ENCODE measurements at regions not wholly inside any gene's neighbourhood (a gene's known extent, or its start where the extent isn't known, plus 50 kb on each side); places are given as distances from the start of the nearest gene placed in this dataset.
"Not testable (repeated sequence)": the region's sequence is repeated elsewhere in the genome, so short reads cannot be mapped to it uniquely, and the experiment has no call there.

DNA sequence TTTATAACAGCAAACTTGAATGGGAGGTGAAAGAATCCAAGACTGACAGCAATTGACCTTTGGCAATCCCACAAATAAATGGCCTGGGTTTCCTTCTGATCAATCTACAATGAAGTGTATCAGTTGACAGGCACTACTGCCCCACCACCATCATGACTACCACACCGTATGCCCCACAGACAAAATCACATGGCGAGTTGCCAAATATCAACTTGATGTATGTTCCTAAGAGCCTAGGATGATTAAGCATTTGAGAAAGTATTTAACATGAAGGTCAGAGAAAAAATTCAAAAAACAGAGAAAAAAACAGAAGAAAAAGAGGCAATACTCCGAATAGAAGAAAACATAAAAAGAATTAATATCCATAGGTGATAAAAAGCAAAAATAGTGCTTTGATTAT is 215.9 kb upstream of the STAC start:
- ATAC-seq = no peak
- no peak for DNase-seq (ENCODE audit: missing footprints)
- intact Hi-C loops (cut with DNase I) = no loop called here

DNA sequence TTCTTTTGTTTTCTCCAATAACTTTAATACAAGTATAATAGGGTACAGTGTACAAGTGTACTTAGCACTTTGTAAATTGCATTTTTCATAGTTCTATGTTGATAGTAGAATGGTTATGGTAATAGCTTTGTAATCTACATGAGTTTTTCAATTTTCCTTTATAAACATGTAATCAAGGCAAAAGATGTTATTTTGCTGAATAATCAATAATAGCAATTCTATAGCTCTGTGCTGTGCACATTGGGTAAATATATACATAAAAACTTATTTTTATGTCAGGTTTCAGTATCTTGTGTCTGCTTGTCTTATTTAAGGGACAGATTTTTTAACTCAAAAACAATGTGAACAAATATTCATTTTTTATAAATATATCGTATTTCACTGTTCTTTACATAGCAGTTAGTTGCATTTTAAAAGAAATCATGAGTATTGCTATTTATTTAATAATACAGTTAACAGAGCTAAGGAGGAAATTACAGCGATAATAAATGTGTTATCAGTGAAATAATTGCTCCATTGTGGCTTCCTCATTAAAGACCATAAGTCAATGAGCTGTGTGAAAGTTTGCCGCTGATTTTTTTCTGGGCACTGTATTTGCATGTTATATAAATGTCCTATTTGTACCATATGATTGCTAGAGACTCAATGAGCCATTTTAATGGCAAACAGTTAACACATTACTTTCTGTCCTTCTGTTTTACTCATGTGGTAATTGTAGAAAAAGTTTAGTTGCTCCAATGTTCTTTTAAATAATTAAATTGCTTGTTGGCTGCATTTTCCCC is 214.6 kb upstream of the STAC start:
- no peak for ATAC-seq
- intact Hi-C loops (cut with DNase I) = no loop called here
- DNase-seq (ENCODE audit: missing footprints) = no peak

DNA sequence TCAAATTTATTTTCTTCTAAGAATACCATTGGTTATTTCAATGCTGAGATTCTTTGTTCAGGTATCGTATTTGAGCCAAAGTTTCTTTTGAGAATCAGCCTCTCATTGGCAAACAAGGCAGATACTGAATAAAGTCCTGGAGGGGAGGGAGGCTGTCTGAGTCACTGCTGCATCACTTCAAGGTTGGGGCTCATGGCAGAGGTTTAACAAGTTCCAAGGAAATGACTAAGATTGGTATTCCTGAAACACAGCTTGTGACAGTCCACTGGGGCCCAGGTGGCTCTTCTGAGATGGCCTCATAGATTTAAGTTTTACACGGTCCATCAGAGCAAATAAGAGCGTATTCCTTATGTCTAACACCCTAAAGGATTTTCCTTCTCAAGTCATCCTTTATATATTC is 213.8 kb upstream of the STAC start:
- DNase-seq (ENCODE audit: missing footprints) = no peak
- intact Hi-C loops (cut with DNase I) = no loop called here
- no peak for ATAC-seq

DNA sequence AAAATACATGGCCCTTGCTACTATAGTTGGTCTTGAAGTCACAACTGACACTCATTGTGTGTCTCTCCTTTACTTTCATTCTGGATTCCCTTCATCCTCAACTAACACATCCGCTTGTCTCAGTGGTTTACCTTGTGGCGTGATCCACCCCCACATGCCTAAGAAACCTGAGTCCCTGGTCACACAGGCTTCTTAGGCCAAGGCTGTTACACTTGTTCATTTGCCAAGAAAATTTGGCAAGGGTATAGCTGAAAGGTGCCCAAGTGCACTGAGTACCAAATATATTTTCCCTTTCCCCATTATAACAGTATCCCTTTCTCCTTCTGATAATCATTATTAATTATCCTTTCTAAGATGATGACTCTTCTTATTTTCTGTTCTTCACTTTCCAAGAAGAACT is 207.6 kb upstream of the STAC start:
- intact Hi-C loops (cut with DNase I) = no loop called here
- ATAC-seq (no peak), DNase-seq (ENCODE audit: missing footprints) (no peak)

DNA sequence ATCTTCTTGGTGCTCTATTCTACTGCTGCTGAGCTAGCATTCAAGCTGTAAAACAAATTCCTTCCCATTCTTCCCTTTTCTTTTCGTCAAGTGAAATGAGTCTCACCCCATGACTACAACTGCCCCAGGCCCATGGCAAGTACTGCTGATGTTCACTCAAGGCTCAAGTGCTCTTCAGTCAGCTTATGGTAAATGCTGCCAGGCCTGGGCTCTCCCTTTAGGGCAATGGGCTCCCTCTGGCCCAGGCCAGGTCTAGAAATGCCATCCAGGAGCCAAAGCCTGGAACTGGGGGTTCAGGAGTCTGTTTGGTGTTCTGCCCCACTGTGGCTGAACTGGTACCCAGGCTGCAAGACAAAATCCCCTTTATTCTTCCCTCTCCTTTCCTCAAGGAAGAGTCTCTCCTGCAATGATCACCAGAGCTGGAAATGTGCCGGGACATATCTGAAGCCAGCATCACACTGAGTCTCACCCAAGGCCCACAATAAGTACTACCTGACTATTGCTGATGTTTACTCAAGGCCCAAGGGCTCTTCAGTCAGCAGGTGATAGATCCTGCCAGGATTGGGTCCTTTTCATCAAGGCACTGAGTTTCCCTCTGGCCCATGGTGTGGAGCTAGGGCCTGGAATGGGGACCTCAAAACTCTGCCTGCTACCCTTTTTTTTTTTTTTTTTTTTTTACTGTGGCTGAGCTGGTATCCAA is 205.0 kb upstream of the STAC start:
- intact Hi-C loops (cut with DNase I) = no loop called here
- DNase-seq (ENCODE audit: missing footprints) (no peak), ATAC-seq (no peak)

DNA sequence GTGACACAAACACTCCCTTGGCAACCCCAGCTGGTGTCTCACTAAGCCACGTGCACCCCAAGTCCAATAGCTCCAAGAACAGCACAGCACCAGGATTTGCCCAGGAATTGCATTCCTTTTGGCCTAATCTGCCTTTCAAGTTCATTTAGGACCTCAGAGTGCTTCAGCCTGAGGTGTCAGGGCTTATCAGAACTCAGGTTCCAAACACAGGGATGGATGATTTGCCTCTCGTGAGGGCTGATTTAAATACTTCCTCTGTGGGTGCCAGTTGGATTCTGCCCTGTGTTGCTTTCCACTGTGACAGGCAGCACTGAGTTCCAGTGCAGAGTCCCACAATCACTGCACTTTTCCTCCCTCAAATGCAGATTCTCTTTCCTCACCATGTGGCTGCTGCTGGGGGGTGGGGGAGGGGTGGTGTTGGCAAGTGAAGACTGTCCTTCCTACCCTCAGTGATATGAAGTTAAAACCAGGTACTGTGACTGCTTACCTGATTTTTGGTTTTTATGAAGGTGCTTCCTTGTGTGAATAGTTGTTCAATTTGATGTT is 204.3 kb upstream of the STAC start:
- DNase-seq (ENCODE audit: missing footprints) (no peak), ATAC-seq (no peak)
- intact Hi-C loops (cut with DNase I) = no loop called here

DNA sequence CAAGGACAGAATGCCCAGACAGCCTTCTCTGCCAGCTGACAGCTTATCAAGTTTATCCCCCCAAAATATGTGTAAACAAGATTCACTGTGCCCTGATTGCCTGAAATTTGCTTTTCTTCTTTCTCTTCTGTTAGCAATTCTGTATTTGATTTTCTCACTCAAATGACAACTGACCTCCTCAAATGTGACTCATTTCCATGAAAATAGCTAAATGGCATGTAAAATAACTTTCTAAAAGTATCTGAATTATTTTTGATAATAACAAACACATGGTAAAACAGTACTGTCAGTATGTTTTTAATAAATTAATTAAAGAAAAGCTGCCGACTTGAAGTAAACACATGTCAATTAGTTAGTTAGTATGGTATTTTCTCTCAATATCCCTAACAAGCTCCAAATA is 202.3 kb upstream of the STAC start:
- no peak for DNase-seq (ENCODE audit: missing footprints)
- intact Hi-C loops (cut with DNase I) = no loop called here
- ATAC-seq = no peak

DNA sequence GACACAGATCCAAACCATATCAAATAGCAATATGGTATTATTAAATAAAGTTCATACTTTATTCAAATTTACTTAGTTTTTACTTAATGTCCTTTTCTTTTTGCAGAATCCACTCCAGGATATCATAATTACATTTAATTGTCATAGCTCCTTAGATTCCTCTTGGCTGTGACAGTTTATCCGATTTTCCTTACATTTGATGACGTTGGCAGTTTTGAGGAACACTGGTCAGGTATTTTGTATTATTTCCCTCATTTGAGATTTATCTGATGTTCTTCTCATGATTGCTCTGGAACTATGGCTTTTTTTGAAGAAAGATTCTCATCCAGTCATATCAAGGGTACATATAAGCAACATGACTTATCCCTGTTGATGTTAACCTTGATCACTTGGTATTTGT is 198.3 kb upstream of the STAC start:
- no peak for DNase-seq (ENCODE audit: missing footprints)
- no peak for ATAC-seq
- intact Hi-C loops (cut with DNase I) = no loop called here

DNA sequence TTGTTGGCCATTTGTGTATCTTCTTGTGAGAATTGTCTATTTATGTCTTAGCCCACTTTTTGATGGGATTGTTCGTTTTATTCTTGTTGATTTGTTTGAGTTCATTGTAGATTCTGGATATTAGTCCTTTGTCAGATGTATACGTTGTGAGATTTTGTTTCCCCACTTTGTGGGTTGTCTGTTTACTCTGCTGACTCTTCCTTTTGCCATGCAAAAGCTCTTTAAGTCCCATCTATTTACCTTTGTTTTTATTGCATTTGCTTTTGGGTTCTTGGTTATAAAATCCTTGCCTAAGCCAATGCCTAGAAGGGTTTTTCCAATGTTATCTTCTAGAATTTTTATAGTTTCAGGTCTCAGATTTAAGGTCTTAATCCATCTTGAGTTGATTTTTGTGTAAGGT is 193.1 kb upstream of the STAC start:
- intact Hi-C loops (cut with DNase I); DNase-seq (ENCODE audit: missing footprints); ATAC-seq: not testable (repeated sequence)

DNA sequence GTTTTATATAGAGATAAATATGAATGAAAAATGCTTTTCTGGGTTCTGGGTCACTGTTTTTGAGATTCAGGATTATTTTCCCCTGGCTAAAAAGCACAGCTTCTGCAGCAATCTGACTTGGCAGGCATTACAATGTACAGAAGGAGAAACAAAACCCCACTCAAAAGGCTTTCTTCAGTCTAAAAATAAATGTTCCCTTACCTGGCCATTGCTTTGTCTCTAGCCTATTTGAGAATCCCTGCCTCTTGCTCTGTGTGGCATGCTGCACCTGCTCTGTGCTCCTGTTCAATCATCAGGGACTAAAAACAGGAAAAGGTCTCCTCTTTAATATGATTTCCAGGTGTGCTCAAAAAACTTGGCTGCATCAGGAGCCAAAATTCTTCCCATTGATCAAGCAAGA is 187.4 kb upstream of the STAC start:
- DNase-seq (ENCODE audit: missing footprints) (no peak), ATAC-seq (no peak)
- intact Hi-C loops (cut with DNase I) = no loop called here

DNA sequence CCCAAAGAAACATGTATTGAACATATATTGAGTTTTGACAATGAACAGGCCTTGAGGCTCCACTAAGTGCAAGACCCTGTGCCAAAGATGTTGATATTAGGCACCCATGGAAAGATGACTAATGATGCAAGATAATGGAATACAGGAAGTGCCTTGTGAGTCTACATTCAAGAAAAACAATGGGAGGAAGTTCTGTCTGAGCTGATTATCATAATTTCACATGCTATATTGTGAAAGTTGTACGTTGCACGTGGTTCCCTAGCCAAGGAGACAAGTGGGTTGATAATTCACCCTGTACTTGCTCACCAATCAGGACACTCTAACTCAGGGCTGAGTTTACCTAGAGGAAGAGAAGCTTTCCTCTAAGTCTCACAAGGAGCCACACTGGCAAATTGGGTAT is 186.9 kb upstream of the STAC start:
- intact Hi-C loops (cut with DNase I) = no loop called here
- DNase-seq (ENCODE audit: missing footprints) (no peak), ATAC-seq (no peak)

DNA sequence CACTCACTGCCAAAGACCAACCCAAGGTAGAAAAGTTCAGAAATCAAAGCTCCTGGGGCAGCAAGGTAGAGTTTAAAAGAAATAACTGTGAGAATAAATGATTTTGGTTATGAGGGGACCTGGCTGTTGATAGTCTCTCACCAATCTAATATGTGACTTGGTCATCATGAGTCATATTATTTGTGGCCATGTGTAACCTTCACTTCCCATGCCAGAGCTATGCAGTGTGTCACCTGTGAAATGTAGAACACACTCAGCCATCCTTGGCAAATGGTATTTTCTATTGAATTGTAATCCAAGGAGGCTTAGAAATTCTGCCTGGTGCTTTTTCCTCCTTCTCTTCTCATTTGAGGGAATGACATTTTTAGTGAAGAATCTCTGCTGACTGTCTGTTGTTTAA is 184.2 kb upstream of the STAC start:
- ATAC-seq (no peak), DNase-seq (ENCODE audit: missing footprints) (no peak)
- intact Hi-C loops (cut with DNase I) = no loop called here

DNA sequence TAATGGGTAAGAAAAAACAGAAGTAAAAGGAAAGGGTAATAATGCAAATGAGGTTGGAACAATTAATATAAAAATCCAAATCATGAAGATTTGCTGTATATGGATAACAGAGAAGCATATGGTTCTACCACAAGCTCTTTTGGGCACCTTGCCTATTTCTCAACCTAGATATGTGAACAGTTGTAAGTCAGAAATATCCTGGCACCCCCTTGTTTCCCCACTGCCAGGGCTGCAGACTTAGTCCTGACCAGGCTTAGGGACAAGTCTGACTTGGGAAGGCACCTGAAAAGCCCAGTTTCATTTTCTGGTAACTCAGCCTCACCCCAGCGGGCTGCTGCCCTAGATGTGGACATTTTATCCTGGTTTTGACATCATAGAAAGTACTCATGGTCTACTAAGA is 183.2 kb upstream of the STAC start:
- ATAC-seq = no peak
- intact Hi-C loops (cut with DNase I) = no loop called here
- no peak for DNase-seq (ENCODE audit: missing footprints)

DNA sequence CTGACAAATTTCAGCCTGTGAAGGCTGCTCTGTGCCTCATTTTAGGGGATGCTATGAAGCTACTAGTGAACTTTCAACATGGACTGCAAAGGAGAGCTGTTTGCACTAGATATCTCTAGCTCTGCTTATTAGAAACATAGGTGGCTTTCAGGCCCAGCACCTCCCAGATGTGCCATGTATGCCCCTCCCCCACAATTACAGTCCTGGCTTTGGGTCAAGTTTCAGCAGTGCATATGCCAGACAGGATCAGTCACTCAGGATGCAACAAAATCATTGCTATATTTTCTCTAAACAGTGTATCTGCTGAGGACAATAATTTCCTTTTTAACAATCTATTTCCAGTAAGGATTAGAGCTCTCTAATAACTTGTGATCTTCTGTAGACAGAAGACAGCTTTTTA is 178.8 kb upstream of the STAC start:
- intact Hi-C loops (cut with DNase I) = no loop called here
- ATAC-seq = no peak
- no peak for DNase-seq (ENCODE audit: missing footprints)

DNA sequence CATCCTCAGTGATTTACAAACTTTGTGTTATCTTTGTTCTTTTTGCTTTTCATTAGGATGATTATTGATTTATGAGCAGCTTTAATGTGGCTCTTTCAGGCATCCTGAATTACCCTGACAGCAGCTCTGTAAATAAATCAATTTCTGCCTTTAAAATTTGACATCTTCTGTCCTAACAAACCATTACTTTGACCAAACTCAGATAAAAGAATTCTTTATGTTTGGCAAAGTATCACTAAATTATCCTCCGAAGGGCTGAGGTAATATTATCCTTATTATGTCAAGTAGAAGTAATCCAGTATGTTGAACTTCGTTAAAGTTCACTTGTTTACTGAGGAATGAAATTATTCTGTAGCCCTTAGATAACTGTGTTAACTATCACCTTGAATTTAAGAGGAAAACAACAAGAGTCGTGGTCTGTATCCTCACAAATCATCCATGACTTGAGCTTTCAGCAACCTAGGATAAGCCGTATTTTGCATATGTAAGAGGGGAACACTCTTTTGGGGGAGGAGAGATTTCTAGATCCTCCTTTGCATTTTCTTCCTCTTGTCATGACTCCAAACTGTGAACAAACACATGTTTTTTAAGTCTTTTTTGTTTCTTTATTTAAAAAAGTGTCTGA is 173.2 kb upstream of the STAC start:
- ATAC-seq = no peak
- intact Hi-C loops (cut with DNase I) = no loop called here
- no peak for DNase-seq (ENCODE audit: missing footprints)

DNA sequence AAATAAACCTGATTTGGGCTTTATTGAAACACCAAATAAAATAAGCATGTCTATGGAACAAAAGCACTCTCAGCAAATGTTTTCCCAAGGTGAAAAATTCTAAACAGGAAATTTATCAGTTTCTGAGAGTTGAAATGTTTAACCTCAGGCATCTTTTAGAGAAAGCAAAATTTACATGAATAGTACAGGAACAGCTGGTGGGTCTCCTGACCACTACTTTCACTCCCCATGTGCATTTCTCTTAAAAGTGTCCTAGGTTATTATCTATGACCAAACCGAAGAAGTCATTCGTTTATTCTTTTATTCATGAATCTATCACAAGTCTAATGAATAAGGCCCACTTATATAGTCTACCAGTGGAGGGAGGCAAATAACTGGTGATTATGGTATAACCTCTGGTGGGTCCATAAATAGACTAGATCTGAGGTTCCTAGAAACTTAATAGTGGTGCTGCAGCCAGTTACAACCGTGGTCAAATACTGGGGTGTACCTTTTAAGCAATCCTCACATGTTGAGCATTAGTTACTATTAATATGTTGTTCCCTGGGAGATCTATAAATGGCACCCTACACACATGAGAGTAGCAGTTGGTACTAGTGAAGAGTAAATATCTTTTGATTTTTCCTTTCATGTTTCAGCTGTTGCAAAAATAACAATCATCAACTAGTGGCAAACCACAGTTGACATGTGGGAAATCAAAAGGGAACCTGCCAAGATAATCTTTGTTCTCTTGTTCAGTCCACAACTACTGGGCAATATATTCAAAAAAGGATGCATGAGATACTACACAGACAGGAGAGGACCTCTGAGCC is 169.3 kb upstream of the STAC start:
- intact Hi-C loops (cut with DNase I) = no loop called here
- DNase-seq (ENCODE audit: missing footprints) (no peak), ATAC-seq (no peak)

DNA sequence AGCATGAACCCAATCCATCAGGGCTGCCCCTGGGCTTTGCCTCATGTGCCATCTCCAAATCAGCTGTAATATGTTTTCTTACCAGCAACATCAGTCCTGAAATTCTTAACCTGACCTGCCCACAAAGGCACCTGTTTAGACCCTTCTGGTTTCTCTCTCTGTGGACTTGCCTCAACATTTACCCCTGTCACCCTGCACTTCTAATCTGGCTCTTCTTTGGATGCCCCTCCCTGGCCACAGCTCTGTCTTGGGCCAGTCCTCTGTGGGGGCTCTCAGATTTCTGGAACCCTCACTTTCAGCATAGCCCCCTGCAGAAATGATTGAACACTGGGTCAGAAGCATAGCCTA is 168.7 kb upstream of the STAC start:
- intact Hi-C loops (cut with DNase I) = no loop called here
- DNase-seq (ENCODE audit: missing footprints) (no peak), ATAC-seq (no peak)

DNA sequence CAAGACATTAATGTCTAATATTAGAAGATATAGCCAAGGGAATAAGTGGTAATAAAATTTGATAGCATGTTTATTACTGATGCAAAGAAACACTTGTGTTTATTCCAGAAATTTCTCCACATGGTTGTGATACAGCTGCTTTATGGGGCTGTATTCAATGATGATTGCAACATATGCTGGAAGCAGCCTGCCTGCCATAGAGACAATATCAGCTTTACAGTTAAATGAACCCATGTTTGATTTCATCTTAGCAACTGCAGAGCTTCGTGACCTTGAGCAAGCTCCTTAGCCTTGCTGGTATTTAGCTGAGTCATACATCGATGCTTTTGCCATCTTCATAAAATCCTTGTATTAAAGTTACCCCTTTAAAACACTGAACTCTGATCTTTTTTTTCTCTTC is 168.1 kb upstream of the STAC start:
- DNase-seq (ENCODE audit: missing footprints) (no peak), ATAC-seq (no peak)
- intact Hi-C loops (cut with DNase I) = no loop called here

DNA sequence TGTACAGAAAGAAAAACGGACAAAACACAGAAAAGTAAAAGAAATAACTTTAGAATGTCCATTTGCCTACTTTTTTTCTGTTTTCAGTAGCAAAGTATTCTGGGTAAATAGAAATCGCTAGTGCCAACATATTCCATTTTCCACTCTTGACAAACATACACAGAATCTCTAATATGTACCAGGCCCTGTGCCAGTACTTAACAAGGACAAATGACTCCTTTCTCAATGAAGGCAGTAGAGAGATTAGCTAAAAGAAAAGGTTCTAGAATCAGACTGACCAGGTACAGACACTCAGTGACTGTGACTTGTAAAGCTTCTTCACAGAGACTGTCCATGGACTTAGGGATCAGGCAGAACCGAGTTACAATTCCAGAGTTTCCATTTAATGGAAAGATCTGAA is 165.8 kb upstream of the STAC start:
- DNase-seq (ENCODE audit: missing footprints) (no peak), ATAC-seq (no peak)
- intact Hi-C loops (cut with DNase I) = no loop called here
